ENCODE measurements at regions not wholly inside any gene's neighbourhood (a gene's known extent, or its start where the extent isn't known, plus 50 kb on each side); places are given as distances from the start of the nearest gene placed in this dataset.
"Not testable (repeated sequence)": the region's sequence is repeated elsewhere in the genome, so short reads cannot be mapped to it uniquely, and the experiment has no call there.

DNA sequence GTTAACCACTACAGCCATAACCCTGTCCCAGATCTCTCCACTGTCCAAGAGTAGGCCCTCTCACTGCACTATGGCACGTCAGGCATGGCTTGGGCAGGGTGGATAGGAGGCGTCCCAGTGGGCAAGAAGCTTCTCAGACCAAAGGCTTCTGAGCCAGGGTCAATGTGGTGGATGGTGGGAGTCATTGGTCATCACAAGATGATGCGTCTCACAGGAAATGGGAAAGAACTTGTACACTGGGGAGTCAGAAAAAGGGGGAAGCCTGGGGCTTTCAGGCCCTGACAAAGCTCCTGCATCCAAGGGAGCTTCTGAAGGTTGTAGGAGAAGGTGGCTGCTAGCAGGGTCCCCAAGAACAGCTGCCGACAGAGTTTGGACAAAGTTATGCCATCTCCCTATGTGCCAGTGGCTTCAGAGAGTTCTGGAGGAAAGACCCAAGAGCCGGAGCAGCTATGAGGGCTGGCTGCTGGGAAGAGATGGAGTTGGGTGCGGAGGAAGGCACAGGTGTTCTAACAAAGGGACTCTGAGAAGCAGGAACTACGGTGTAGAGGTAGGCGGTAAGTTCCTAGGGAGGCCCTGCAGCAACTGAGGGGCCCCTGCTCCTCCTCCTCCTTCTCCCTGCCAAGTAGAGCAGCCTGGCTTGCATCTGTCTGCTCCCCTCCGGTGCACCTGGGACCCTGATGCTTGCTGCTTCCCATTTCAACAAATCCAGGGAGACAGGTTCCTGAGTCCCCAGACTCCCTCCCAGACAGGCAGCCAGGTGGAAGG, 81.1 kb downstream of the ARL6IP4 start:
- DNase-seq = no peak

- DNase-seq = no peak
These were observed 79.0 kb downstream of the ARL6IP4 start for GRCh38 chr12:123059500-123059899.

- DNase-seq = no peak
These were observed 78.5 kb downstream of the ARL6IP4 start for GRCh38 chr12:123058980-123059379.

- no peak for DNase-seq
These were observed 78.0 kb downstream of the ARL6IP4 start for GRCh38 chr12:123058481-123058880.

DNA sequence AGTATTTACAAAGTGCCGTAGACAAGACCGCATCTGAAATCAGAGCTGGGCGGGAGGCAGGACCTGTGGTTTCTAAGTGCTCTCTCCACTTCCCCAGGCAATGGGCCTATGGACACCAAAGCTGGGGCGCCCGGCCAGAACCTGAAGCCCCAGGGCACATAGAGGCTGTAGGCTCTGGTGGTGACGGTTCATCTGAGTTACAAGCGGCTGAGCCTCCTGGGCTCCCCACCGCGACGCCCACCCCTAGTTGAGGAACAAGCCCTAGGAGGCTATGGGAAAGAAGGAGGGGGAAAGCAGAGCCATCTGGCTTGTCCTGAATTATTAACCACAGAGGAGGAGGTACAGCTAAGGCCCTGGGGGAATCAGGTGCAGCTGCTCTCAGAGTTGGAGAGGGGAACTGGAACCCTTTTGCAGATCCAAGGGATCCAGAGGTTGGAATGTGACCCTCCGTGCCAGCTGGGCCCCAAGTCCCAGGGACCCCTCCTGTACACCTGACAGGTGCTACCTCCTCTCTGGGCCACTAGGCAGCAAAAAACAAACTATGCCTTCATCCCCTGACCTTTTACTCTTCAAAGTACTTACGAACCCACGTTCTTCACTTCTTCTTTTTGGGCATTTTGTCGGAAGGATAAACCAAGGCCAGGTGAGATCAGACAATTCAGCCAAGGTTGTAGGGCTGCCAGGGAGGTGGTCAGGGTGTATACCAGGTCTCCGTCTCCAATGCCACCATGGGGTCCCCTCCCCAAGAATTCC, 77.2 kb downstream of the ARL6IP4 start:
- no peak for DNase-seq

DNA sequence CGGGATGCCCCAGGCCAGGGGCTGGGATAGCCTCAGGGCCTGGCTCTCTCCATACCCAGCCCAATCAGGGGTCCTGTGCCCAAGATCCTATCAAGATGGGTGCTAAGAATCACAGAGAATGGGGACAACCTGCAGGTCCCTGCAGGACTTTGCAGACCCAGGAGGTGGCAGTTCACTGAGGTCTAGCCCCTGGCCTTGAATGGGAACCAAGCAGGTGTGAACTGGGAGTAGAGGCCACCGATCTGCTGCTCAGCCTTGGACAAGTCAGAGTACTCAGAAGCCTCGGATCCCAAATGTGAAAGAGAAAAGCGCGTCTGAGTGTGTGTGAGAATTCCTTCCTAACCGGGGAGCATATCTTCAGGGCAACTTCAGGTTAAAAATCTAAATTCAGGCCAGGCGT, 76.2 kb downstream of the ARL6IP4 start:
- DNase-seq = no peak

- no peak for DNase-seq
These were observed 75.6 kb downstream of the ARL6IP4 start for GRCh38 chr12:123056053-123056452.

GRCh38 chr12:123055281-123055766, 74.8 kb downstream of the ARL6IP4 start:
- DNase-seq = no peak

GRCh38 chr12:123054371-123054770, 73.9 kb downstream of the ARL6IP4 start:
- no peak for DNase-seq

DNA sequence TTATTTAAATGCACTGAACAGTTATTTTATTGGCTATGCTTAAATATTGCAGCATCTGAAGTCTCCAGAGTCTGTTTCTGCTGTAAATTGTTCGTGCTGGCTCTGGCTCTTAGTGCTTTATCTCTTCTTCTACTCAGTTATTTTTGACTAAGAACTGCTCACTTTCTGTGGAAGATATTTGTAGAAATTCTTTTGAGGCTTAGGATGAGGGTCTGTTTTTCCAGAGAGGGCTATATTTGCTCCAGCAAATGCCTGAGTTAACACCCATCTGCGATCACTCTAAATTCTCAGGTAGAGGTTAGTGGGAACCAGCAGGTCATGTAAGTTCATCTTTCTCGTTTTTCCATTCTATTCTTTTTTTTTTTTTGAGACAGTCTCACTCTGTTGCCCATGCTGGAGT, 71.1 kb downstream of the ARL6IP4 start:
- DNase-seq = no peak

DNA sequence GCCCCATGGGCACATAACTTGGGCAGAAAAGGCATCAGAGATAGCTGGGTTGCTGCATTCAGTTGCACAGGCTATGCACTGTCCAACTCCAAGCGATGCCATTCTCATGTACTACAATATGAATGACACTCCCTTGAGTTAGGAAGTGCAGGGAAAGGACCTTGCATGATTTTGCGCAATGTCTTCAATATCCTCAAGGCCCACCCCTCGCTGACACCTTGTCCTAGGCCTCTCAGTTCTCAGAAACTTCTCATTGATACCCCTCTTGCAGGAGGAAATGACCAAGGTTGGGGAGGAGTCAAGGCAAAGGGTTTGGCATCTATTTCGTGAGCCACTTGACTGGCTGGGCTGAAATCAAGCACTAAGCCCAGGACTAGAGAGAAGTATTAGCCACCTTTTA, 70.4 kb downstream of the ARL6IP4 start:
- no peak for DNase-seq

GRCh38 chr12:123050331-123050831, 69.9 kb downstream of the ARL6IP4 start:
- DNase-seq = no peak

- no peak for DNase-seq
These were observed 69.1 kb downstream of the ARL6IP4 start for GRCh38 chr12:123049398-123050240.

DNA sequence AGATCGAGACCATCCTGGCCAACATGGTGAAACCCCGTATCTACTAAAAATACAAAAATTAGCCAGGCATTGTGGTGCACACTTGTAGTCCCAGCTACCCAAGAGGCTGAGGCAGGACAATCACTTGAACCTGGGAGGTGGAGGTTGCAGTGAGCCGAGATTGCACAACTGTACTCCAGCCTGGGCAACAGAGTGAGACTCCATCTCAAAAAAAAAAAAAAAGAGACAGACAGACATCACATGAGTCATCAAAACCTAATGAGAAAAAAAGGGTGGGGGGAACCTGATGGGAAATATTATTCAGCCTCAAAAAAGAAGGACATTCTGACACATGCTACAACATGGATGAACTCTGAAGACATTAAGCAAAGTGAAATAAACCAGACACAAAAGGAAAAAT, 67.4 kb downstream of the ARL6IP4 start:
- DNase-seq = not testable (repeated sequence)

DNA sequence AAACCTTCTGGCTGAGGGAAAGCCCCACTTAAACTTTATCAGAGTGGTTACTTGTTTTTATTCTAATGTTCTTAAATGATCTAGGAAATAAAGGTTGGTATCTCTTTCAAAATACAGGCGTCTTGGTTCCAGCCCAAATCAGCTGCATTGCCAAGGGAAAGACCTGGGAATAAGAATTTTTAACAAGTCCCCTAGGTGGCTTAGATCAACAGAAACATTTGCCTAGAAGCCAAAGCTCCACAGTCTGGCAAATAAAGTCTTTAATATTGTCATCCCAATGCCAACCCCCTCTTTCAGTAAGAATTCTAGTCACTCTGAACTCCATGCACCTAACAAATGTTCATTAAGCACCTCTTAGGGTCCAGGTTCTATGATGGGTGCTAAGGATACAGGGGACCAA, 66.8 kb downstream of the ARL6IP4 start:
- no peak for DNase-seq

GRCh38 chr12:123046431-123046830, 66.0 kb downstream of the ARL6IP4 start:
- no peak for DNase-seq

DNA sequence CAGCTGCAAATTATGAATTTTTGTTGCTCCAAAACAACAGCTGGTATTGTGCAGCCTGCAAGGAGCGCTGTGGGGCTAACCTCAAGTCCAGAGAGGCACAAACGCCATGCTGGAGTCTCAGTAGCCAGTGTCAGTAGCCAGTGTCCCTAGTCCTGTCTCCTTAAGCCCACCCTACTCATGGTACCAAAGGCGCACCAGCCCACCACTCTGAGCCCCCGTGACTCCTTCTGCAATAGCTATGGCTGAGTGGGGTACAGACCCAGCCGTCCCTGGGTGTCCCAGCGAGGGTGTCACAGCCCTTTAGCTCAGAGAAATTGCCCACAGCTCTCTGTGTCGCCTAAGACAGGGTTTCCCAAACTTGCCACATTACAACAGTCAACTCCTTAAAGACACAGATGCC, 65.2 kb downstream of the ARL6IP4 start:
- no peak for DNase-seq

- DNase-seq = no peak
These were observed 63.9 kb downstream of the ARL6IP4 start for GRCh38 chr12:123044351-123044750.

GRCh38 chr12:123043536-123044001, 63.1 kb downstream of the ARL6IP4 start:
- DNase-seq = peak; percentile 66

DNA sequence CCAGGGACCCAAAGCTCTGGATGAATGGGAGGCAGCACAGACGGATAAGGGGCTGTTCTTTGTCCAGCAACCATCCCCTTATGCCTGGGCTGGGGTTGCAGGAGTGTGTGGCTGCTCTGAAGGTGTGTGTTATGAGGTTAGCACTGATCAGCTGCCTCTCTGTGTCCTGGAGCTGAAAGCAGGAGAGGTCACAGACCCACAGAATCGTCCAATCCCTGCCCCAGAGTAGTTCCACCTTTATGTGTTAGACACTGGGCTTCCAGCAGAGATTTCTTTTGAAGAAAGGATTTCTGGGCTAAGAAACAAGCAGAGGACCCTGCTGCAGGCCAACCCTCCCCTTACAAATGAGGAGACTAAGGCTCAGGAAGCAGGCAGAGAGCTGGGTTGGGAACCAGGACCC, 62.4 kb downstream of the ARL6IP4 start:
- DNase-seq = no peak

- DNase-seq = no peak
These were observed 61.6 kb downstream of the ARL6IP4 start for GRCh38 chr12:123041811-123042655.

DNA sequence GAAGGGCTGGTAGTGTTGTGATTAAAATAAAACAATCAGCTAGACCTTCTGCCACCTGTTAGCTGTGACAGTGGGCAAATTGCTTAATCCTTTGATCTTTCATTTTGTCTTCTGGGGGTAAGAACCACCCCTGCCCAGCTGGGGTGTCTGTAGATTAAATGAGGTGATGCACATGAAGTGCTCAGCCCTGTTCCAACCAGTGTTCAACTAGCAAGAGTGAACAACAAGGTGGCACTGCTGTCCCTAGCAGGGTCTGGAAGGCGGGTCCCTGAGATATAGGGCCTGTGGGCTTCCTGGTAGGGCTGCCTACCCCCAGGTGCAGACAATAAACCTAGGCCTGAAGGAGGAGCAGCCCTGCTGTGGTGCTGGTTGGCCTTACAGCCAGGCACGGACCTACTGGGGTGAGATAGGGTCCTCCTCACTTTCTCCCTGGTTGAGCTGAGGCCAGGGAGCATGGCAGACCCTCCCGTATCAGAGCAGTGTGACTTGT, 60.6 kb downstream of the ARL6IP4 start:
- DNase-seq = peak; percentile 31

All from hematopoietic multipotent progenitor cell treated with erythropoietin and hydrocortisone succinate and interleukin-3 and kit ligand, for 8 days (in vitro differentiated cells).